WI38 (cell line): ENCODE measurements at regions not wholly inside any gene's neighbourhood (a gene's known extent, or its start where the extent isn't known, plus 50 kb on each side); places are given as distances from the start of the nearest gene placed in this dataset.

ENCODE experiments used
- H3K4me3 ChIP-seq: 2 replicates; pipeline ENCODE4 v1.5.1; 2011; ENCODE audit warnings: low read depth, mild to moderate bottlenecking, control low read depth, low read length
- CTCF ChIP-seq: IDR thresholded peaks from 2 replicates; pipeline ENCODE4 v1.5.1; 2012; ENCODE audit warnings: low read depth, mild to moderate bottlenecking, control low read depth, low read length

- no peak for TF ChIP-seq CTCF
- no peak overlapping the region for H3K4me3 ChIP-seq
Observed at GRCh38 chr4:186481998-186482790, 73.2 kb downstream of the MTNR1A start.

- H3K4me3 ChIP-seq = no peak overlapping the region
- no peak for TF ChIP-seq CTCF
Observed at GRCh38 chr4:186475202-186475601, 80.2 kb downstream of the MTNR1A start.

- TF ChIP-seq CTCF = no peak
- no peak overlapping the region for H3K4me3 ChIP-seq
Observed at GRCh38 chr4:186473933-186474332, 81.4 kb downstream of the MTNR1A start.

GRCh38 chr4:186472948-186473347, 82.4 kb downstream of the MTNR1A start:
- TF ChIP-seq CTCF = peak; percentile 44
- H3K4me3 ChIP-seq = no peak overlapping the region

- H3K4me3 ChIP-seq = no peak overlapping the region
- TF ChIP-seq CTCF = no peak
Observed at GRCh38 chr4:186471441-186471840, 83.9 kb downstream of the MTNR1A start.

GRCh38 chr4:186458050-186458449, 97.3 kb downstream of the MTNR1A start:
- no peak overlapping the region for H3K4me3 ChIP-seq
- no peak for TF ChIP-seq CTCF

GRCh38 chr4:186451982-186452381, 103.4 kb downstream of the MTNR1A start:
- TF ChIP-seq CTCF = no peak
- H3K4me3 ChIP-seq = no peak overlapping the region
